Upper lobe of left lung (tissue), 6 donors: ENCODE measurements at regions not wholly inside any gene's neighbourhood (a gene's known extent, or its start where the extent isn't known, plus 50 kb on each side); places are given as distances from the start of the nearest gene placed in this dataset.
A peak's percentile ranks its signal among the peaks of the same experiment; 100 is the strongest.
"Not testable (repeated sequence)": the region's sequence is repeated elsewhere in the genome, so short reads cannot be mapped to it uniquely, and the experiment has no call there.

ENCODE experiments used
- ATAC-seq, 2 donors: fragments of 200-7000 bp; cut with Tn5 transposase; one replicate each; pipeline ENCODE4 v1.9.1; 2022; ENCODE audit warnings: mild to moderate bottlenecking in 2 of 2, moderate library complexity in 2 of 2; ENCODE audit not compliant: low FRiP score in 2 of 2
- DNase-seq, 2 donors: peaks; one replicate each; pipeline ENCODE4 v3.0.0-alpha.2; 2019 to 2020
- H3K27ac ChIP-seq, 4 donors: fragments of 200-600 bp; sonication (generic); one replicate each; pipeline ENCODE4 v1.5.1; 2016 to 2019
- H3K27me3 ChIP-seq, 4 donors: fragments of 200-600 bp; sonication (generic); one replicate each; pipeline ENCODE4 v1.5.1; 2017 to 2019
- H3K36me3 ChIP-seq, 4 donors: fragments of 200-600 bp; sonication (generic); one replicate each; pipeline ENCODE4 v1.5.1; 2016 to 2019
- H3K4me1 ChIP-seq, 4 donors: fragments of 200-600 bp; sonication (generic); one replicate each; pipeline ENCODE4 v1.5.1; 2018 to 2019
- H3K4me3 ChIP-seq, 4 donors: fragments of 200-600 bp; sonication (generic); one replicate each; pipeline ENCODE4 v1.5.1; 2017 to 2019; ENCODE audit warnings: mild to moderate bottlenecking in 2 of 4, moderate library complexity in 1 of 4
- H3K9me3 ChIP-seq, 4 donors: fragments of 200-600 bp; sonication (generic); one replicate each; pipeline ENCODE4 v1.5.1; 2018 to 2019
- CTCF ChIP-seq, 6 experiments: fragments of 450-650 bp in 4 of 6; fragments of 200-600 bp in 2 of 6; sonication (generic) in 2 of 6; IDR thresholded peaks; one replicate each; pipeline ENCODE4 v1.5.1; 2016 to 2019; ENCODE audit warnings: antibody characterized with exemption in 6 of 6
- WGBS, 2 donors: methylation state at CpG; one replicate each; pipeline ENCODE4 v1.1.5; 2017 to 2018; 5-methylcytosine and 5-hydroxymethylcytosine counted together
- donor health status: DM: no; HTN: no; CAD: no; lungs with moderate emphysema.
- donor health status: DM: no; HTN: yes; CAD: no; lungs with severe emphysema.

GRCh38 chr1:121007755-121008154, 118.2 kb downstream of the PPIAL4A start:
- not testable (repeated sequence) for H3K9me3 ChIP-seq, H3K27ac ChIP-seq, H3K4me1 ChIP-seq, H3K4me3 ChIP-seq, ATAC-seq, DNase-seq, H3K27me3 ChIP-seq, H3K36me3 ChIP-seq
- 27 to 37% methylated on average over 7 of the region's 10 CpGs for WGBS, 2 donors

- H3K36me3 ChIP-seq, H3K27ac ChIP-seq, H3K27me3 ChIP-seq, H3K4me1 ChIP-seq, ATAC-seq, H3K9me3 ChIP-seq: not testable (repeated sequence)
- peak in 1 of 2 donors; percentile 84 for DNase-seq
- peak overlapping the region in 3 of 4 donors; percentile 8 to 37 (median 24) for H3K4me3 ChIP-seq
- 15 to 24% methylated on average over 26 to 33 of the region's 46 CpGs for WGBS, 2 donors
Observed at GRCh38 chr1:121008512-121009215, 119.1 kb downstream of the PPIAL4A start.

GRCh38 chr1:121009216-121010057, 119.9 kb downstream of the PPIAL4A start:
- H3K9me3 ChIP-seq, H3K27me3 ChIP-seq, H3K4me1 ChIP-seq, H3K27ac ChIP-seq, H3K36me3 ChIP-seq: not testable (repeated sequence)
- DNase-seq (peak; percentile 23 to 66), ATAC-seq (peak in 1 of 2 donors; percentile 29)
- H3K4me3 ChIP-seq = peak overlapping the region in 3 of 4 donors; percentile 8 to 37 (median 24)
- 0 to 10% methylated on average over 1 to 37 of the region's 59 CpGs for WGBS, 2 donors

GRCh38 chr1:121010141-121010540, 120.6 kb downstream of the PPIAL4A start:
- H3K27ac ChIP-seq, ATAC-seq, H3K4me1 ChIP-seq, H3K27me3 ChIP-seq, H3K36me3 ChIP-seq, H3K4me3 ChIP-seq, H3K9me3 ChIP-seq: not testable (repeated sequence)
- WGBS, 2 donors = no CpG with 5 or more reads among the region's 22 CpGs
- peak in 1 of 2 donors; percentile 15 for DNase-seq

GRCh38 chr1:121013181-121013580, 123.6 kb downstream of the PPIAL4A start:
- not testable (repeated sequence) for H3K9me3 ChIP-seq, H3K36me3 ChIP-seq, DNase-seq, H3K27me3 ChIP-seq, H3K4me3 ChIP-seq, H3K4me1 ChIP-seq, ATAC-seq, H3K27ac ChIP-seq
- WGBS, 2 donors = 27% methylated on average over 1 of the region's 1 CpG; no CpG with 5 or more reads in 1 of the 2 donors

- ATAC-seq = peak in 1 of 2 donors; percentile 56
- not testable (repeated sequence) for H3K36me3 ChIP-seq, H3K4me1 ChIP-seq, H3K27me3 ChIP-seq, H3K4me3 ChIP-seq, H3K27ac ChIP-seq, H3K9me3 ChIP-seq
- peak in 1 of 2 donors; percentile 21 for DNase-seq
- WGBS, 2 donors = 16 to 20% methylated on average over 6 to 18 of the region's 32 CpGs
Observed at GRCh38 chr1:121016182-121017028, 126.8 kb downstream of the PPIAL4A start.

- WGBS, 2 donors = 14 to 60% methylated on average over 1 of the region's 17 CpGs
- not testable (repeated sequence) for H3K4me3 ChIP-seq, H3K4me1 ChIP-seq, H3K36me3 ChIP-seq, DNase-seq, H3K27me3 ChIP-seq, H3K9me3 ChIP-seq, H3K27ac ChIP-seq
- TF ChIP-seq CTCF (IDR thresholded peaks at IDR 0.05) = peak in 1 of 6 experiments; percentile 8
- ATAC-seq = peak; percentile 90 to 93
Observed at GRCh38 chr1:121019715-121020349, 130.3 kb downstream of the PPIAL4A start.

GRCh38 chr1:121020350-121021236, 131.0 kb downstream of the PPIAL4A start:
- peak; percentile 35 to 65 for DNase-seq
- peak overlapping the region in 3 of 4 donors; percentile 35 to 48 (median 38) for H3K4me3 ChIP-seq

GRCh38 chr1:121021716-121022115, 132.1 kb downstream of the PPIAL4A start:
- H3K4me1 ChIP-seq, H3K27ac ChIP-seq, DNase-seq, H3K27me3 ChIP-seq, H3K9me3 ChIP-seq, H3K36me3 ChIP-seq: not testable (repeated sequence)
- WGBS, 2 donors = 50 to 54% methylated on average over 2 to 6 of the region's 6 CpGs
- ATAC-seq = peak in 1 of 2 donors; percentile 34
- peak overlapping the region in 1 of 4 donors; percentile 7 for H3K4me3 ChIP-seq

More at GRCh38 chr1:121020350-121021236, 131.0 kb downstream of the PPIAL4A start:
- not testable (repeated sequence) for H3K4me1 ChIP-seq, H3K27ac ChIP-seq, H3K9me3 ChIP-seq, H3K36me3 ChIP-seq, H3K27me3 ChIP-seq
- peak; percentile 83 to 88 for ATAC-seq
- 21 to 22% methylated on average over 20 to 25 of the region's 37 CpGs for WGBS, 2 donors

- H3K27ac ChIP-seq, H3K36me3 ChIP-seq, H3K4me1 ChIP-seq, H3K27me3 ChIP-seq, H3K4me3 ChIP-seq, ATAC-seq, DNase-seq, H3K9me3 ChIP-seq: not testable (repeated sequence)
- WGBS, 2 donors = 34 to 61% methylated on average over 2 to 3 of the region's 3 CpGs
Observed at GRCh38 chr1:121032878-121033494, 143.4 kb downstream of the PPIAL4A start.
